GM12878 (cell line): ENCODE measurements at regions not wholly inside any gene's neighbourhood (a gene's known extent, or its start where the extent isn't known, plus 50 kb on each side); places are given as distances from the start of the nearest gene placed in this dataset.

Source experiments
- ATAC-seq: fragments of 200-7000 bp; cut with Tn5 transposase; 3 replicates; pipeline ENCODE4 v1.9.1; 2020; ENCODE audit warnings: mild to moderate bottlenecking, moderate library complexity
- BruUV-seq: library from RNA; stranded (reverse); fragments of 400-500 nt; replicated peaks from 2 replicates; lab custom pipeline; 2021; lab: Mats Ljungman, UMichigan
- CTCF ChIA-PET: fragments of 300-600 bp; sonication (Branson Sonifier 250); formaldehyde crosslinking; extraction: SDS; loops from one replicate; lab custom pipeline; 2021; ENCODE audit warnings: inconsistent platforms; lab: Yijun Ruan, JAX
- POLR2A ChIA-PET: fragments of 350-600 bp; formaldehyde crosslinking; extraction: SDS; loops from one replicate; lab custom pipeline; 2021; ENCODE audit warnings: inconsistent platforms; lab: Charles Lee
- RAD21 ChIA-PET: fragments of 300-600 bp; sonication (Branson Sonifier 250); formaldehyde crosslinking; loops from one replicate; lab custom pipeline; 2023; ENCODE audit warnings: antibody characterized with exemption; ENCODE audit not compliant: unreplicated experiment; lab: Charles Lee
- SMC1A ChIA-PET: fragments of 300-600 bp; sonication (Branson Sonifier 250); formaldehyde crosslinking; loops from one replicate; lab custom pipeline; 2023; ENCODE audit not compliant: unreplicated experiment, uncharacterized antibody; lab: Charles Lee
- DNase-seq: peaks from one replicate; pipeline ENCODE4 v3.0.0-alpha.2; 2011; ENCODE audit warnings: low read depth, low spot score
- FAIRE-seq: peaks from 3 replicates; lab custom pipeline; 2011; peaks lifted over from hg19 to GRCh38; lab: Jason Lieb, UNC
- H2AFZ ChIP-seq: 2 replicates; pipeline ENCODE4 v1.6.0; 2011; ENCODE audit warnings: low read depth, low read length, control low read depth; ENCODE audit not compliant: control insufficient read depth
- H3K27ac ChIP-seq: 2 replicates; pipeline ENCODE4 v1.5.1; 2011; ENCODE audit warnings: control low read depth; ENCODE audit not compliant: control insufficient read depth, insufficient read depth
- H3K27me3 ChIP-seq, 2 experiments: replicated peaks in 1 of 2; 2 replicates each; pipeline versions ENCODE4 v1.6.0 to v1.6.1; 2011; ENCODE audit warnings: low read length in 1 of 2; ENCODE audit not compliant: control insufficient read depth in 2 of 2, insufficient read depth in 2 of 2
- H3K36me3 ChIP-seq, 2 experiments: 2 replicates each; pipeline ENCODE4 v1.5.1; 2011; ENCODE audit warnings: low read length in 1 of 2; ENCODE audit not compliant: control insufficient read depth in 2 of 2, insufficient read depth in 2 of 2
- H3K4me1 ChIP-seq: 2 replicates; pipeline ENCODE4 v1.6.1; 2011; ENCODE audit warnings: mild to moderate bottlenecking, low read length, moderate library complexity, mixed read lengths; ENCODE audit not compliant: control insufficient read depth, insufficient read depth
- H3K4me2 ChIP-seq: 2 replicates; pipeline ENCODE4 v1.6.0; 2011; ENCODE audit warnings: control low read depth; ENCODE audit not compliant: control insufficient read depth, insufficient read depth
- H3K4me3 ChIP-seq: fragments of 200-600 bp; sonication (generic); 2 replicates; pipeline ENCODE4 v1.5.1; 2016
- H3K79me2 ChIP-seq: 2 replicates; pipeline ENCODE4 v1.6.0; 2011; ENCODE audit warnings: low read length; ENCODE audit not compliant: control insufficient read depth, insufficient read depth
- H3K9ac ChIP-seq: 2 replicates; pipeline ENCODE4 v1.8.0; 2011; ENCODE audit warnings: low read length, control low read depth, mixed read lengths; ENCODE audit not compliant: control insufficient read depth, insufficient read depth
- H3K9me3 ChIP-seq: replicated peaks from 3 replicates; pipeline ENCODE4 v1.5.1; 2011; ENCODE audit warnings: mild to moderate bottlenecking, low read length; ENCODE audit not compliant: control insufficient read depth, insufficient read depth
- H4K20me1 ChIP-seq: 2 replicates; pipeline ENCODE4 v1.6.0; 2011; ENCODE audit not compliant: control insufficient read depth, insufficient read depth
- ATF7 ChIP-seq: fragments of 450-650 bp; IDR thresholded peaks from 2 replicates; pipeline ENCODE4 v1.6.1; 2016; ENCODE audit warnings: low read depth, mild to moderate bottlenecking
- CHD2 ChIP-seq: IDR thresholded peaks from 2 replicates; pipeline ENCODE4 v1.6.1; 2011; ENCODE audit warnings: low read depth, low read length, improper control_type of control experiment, borderline replicate concordance
- ETV6 ChIP-seq, 2 experiments: fragments of 450-650 bp in 1 of 2; IDR thresholded peaks in 1 of 2; conservative IDR thresholded peaks in 1 of 2; 2 replicates each; pipeline ENCODE4 v1.6.1; 2014; ENCODE audit warnings: antibody characterized with exemption in 1 of 2, borderline replicate concordance in 1 of 2, low read depth in 1 of 2, mild to moderate bottlenecking in 1 of 2, moderate library complexity in 1 of 2
- GABPA ChIP-seq: IDR thresholded peaks from 2 replicates; pipeline ENCODE4 v1.6.1; 2014; ENCODE audit warnings: antibody characterized with exemption, low read depth, mild to moderate bottlenecking, inconsistent platforms
- JUND ChIP-seq: IDR thresholded peaks from 2 replicates; pipeline ENCODE4 v1.6.1; 2012; ENCODE audit warnings: low read depth, mild to moderate bottlenecking, low read length, improper control_type of control experiment, moderate library complexity
- MYB ChIP-seq: fragments of 150-350 bp; IDR thresholded peaks from 2 replicates; pipeline ENCODE4 v1.6.1; 2014; ENCODE audit warnings: mild to moderate bottlenecking, low read depth, low read length, borderline replicate concordance
- PML ChIP-seq: IDR thresholded peaks from 2 replicates; pipeline ENCODE4 v1.6.1; 2012; ENCODE audit warnings: low read length, inconsistent platforms
- RAD51 ChIP-seq: fragments of 450-650 bp; IDR thresholded peaks from 2 replicates; pipeline ENCODE4 v1.6.1; 2016; ENCODE audit warnings: moderate library complexity, mild to moderate bottlenecking, inconsistent platforms
- SIN3A ChIP-seq: IDR thresholded peaks from 2 replicates; pipeline ENCODE4 v1.6.1; 2012; ENCODE audit warnings: low read depth, low read length, improper control_type of control experiment
- STAT1 ChIP-seq: fragments of 450-650 bp; conservative IDR thresholded peaks from 2 replicates; pipeline ENCODE4 v1.6.1; 2014; ENCODE audit warnings: antibody characterized with exemption, mild to moderate bottlenecking
- TARDBP ChIP-seq: IDR thresholded peaks from 2 replicates; pipeline ENCODE4 v1.6.1; 2016; ENCODE audit warnings: borderline replicate concordance
- USF1 ChIP-seq: IDR thresholded peaks from 2 replicates; pipeline ENCODE4 v1.6.1; 2011; ENCODE audit warnings: borderline replicate concordance, low read depth, mild to moderate bottlenecking, moderate library complexity, mixed read lengths, low read length; ENCODE audit not compliant: insufficient read depth; ENCODE audit errors: extremely low read length
- ZNF207 ChIP-seq: fragments of 450-650 bp; IDR thresholded peaks from 2 replicates; pipeline ENCODE4 v1.6.1; 2014; ENCODE audit warnings: antibody characterized with exemption, mild to moderate bottlenecking, borderline replicate concordance
- in situ Hi-C: fragments of 300-500 bp; cut with MboI; formaldehyde crosslinking; loops from 9 replicates; pipeline ENCODE4 v1.14.3; 2018; ENCODE audit warnings: mixed read lengths
- intact Hi-C: fragments of 100-400 bp; cut with micrococcal nuclease; formaldehyde crosslinking; loops from one replicate; pipeline ENCODE4 v1.14.2; 2022; ENCODE audit not compliant: unreplicated experiment

GRCh38 chr4:35649011-35649410 lies 595.3 kb downstream of the ARAP2 start (continued):
- no peak for TF ChIP-seq ZNF207

GRCh38 chr4:35649778-35650177 lies 594.5 kb downstream of the ARAP2 start:
- TF ChIP-seq ATF7 (no peak), PML (no peak), MYB (no peak), SIN3A (no peak), RAD51 (no peak), JUND (no peak), USF1 (no peak), GABPA (no peak), TARDBP (no peak), CHD2 (no peak), ETV6 (conservative IDR thresholded peaks at IDR 0.05 in 1 of 2, IDR thresholded peaks at IDR 0.05 in 1 of 2; ENCODE audit: borderline replicate concordance in 1 of 2, low read depth in 1 of 2) (no peak), STAT1 (no peak)
- intact Hi-C loops (no loop called here), in situ Hi-C loops (no loop called here)
- Histone ChIP-seq H3K4me2 (no peak overlapping the region), H3K36me3 (no peaks in the 10 kb centered on the region), H4K20me1 (no peaks in the 10 kb centered on the region), H3K4me3 (no peak overlapping the region), H3K27ac (no peak overlapping the region), H3K79me2 (no peaks in the 10 kb centered on the region), H3K9ac (no peak overlapping the region), H3K4me1 (no peaks in the 10 kb centered on the region), H2AFZ (no peak overlapping the region), H3K27me3 (no peaks in the 10 kb centered on the region), H3K9me3 (no peaks in the 10 kb centered on the region)
- DNase-seq (no peak), ATAC-seq (no peak), FAIRE-seq (no peak)
- SMC1A ChIA-PET: interaction anchor here (1.8 kb wide), 1 partner anchor 24 kb away, joined by 5 read pairs; no protein-coding TSS in a partner anchor
- RAD21 ChIA-PET: no interaction called here
- CTCF ChIA-PET: no interaction called here
- no TSS peak for BruUV-seq
- POLR2A ChIA-PET: no interaction called here
